GM19238 (cell line): ENCODE measurements at regions not wholly inside any gene's neighbourhood (a gene's known extent, or its start where the extent isn't known, plus 50 kb on each side); places are given as distances from the start of the nearest gene placed in this dataset.
"Not testable (repeated sequence)": the region's sequence is repeated elsewhere in the genome, so short reads cannot be mapped to it uniquely, and the experiment has no call there.

ENCODE experiments used
- DNase-seq: peaks from one replicate; pipeline ENCODE4 v3.0.0; 2011; ENCODE audit warnings: low spot score; ENCODE audit not compliant: insufficient read length

DNA sequence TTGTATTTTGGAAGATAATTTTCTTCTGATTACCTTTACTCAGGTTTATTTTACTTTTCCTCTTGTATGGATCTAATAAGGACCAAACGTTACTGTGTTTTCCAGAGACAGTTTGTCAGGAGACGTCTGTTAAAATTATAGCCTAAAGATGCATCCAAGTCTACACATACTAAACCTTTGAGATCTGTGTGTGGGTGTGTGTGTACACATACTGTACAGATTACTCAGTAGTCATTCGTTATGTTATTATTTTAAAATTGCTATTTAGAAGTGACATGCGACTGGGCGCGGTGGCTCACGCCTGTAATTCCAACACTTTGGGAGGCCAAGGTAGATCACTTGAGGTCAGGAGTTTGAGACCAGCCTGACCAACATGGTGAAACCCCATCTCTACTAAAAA is 51.6 kb upstream of the CNTLN start:
- DNase-seq: no peak

DNA sequence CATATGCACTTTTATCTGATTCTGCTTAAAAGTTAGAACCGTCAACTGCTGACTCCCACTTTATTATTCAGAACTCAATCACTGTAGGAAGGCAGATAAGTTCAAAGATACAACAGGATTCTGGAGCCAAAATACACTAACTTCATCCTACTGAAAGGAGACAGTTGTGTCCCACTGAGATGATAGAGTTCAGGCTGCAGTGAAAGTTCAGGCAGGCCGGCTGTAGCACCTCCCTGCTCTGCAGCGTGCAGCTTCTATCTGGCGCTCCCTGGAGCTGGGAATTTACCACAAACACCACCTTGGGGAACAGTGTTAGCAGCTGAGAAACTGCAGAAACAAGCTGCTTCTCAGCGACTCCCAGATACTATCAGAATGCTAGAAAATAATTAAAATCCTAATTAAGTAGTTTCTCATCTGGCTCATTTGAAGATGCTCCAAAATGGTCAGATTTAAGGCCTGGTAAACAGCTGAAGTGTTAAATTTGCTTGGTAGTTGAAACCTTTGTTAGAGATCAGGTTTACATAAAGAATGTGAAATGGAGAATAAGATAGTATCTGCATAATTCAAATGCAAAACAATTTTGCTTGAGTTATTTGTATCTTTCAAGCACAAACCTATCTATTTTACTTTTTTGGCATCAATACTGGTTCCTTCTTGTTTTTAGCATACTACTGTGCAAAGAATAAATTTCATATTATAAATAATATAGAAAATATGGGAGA is 52.3 kb upstream of the CNTLN start:
- no peak for DNase-seq

GRCh38 chr9:17081814-17082213 is 53.0 kb upstream of the CNTLN start:
- DNase-seq: no peak

GRCh38 chr9:17081351-17081750 is 53.5 kb upstream of the CNTLN start:
- DNase-seq: no peak

GRCh38 chr9:17075758-17076485 is 58.9 kb upstream of the CNTLN start:
- no peak for DNase-seq

DNA sequence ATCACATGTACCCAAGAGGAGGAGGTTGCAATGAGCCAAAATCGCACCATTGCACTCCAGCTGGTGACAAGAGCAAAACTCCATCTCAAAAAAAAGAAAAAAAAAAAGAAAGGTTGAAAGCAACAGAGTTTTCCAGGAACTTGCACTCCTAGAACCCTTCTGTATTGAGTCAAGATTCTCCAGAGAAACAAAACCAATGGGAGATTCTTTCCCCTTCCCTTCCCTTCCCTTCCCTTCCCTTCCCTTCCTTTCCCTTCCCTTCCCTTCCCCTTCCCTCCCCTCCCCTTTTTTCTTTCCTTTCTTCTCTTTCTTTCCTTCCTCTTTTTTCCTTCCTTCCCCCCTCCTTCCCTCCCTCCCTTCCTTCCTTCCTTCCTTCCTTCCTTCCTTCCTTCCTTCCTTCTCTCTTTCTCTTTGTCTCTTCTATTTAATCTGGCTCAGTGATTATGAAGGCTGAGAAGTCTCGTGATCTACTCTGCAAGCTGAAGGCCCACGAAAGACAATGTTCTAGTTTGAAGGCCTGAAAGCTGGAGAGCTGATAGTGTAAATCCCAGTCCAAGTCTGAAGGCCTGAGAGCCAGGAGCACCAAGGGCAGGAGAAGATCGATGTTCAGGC is 59.6 kb upstream of the CNTLN start:
- DNase-seq: no peak

GRCh38 chr9:17072563-17072962 is 62.3 kb upstream of the CNTLN start:
- not testable (repeated sequence) for DNase-seq

DNA sequence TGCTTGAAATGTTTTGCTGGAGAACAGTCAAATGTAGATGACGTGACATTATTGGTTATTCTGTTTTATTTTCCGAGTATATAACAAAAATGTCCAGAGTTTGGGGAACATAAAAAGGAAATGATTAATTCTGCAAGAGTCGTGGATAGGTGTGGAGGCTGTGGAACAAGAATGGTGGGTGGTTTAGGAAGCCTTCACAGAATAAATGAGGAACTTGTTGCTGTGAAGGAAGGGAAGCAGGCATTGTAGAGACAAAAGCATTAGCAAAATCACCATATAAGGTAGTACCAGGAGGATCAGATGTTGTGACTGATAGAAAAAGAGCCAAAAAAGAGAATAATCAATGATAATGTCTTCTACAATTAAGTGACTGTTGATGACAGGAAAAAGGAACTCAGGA is 66.2 kb upstream of the CNTLN start:
- DNase-seq: no peak

- no peak for DNase-seq
These were observed 69.8 kb upstream of the CNTLN start for GRCh38 chr9:17065062-17065461.

- DNase-seq: no peak
These were observed 70.3 kb upstream of the CNTLN start for GRCh38 chr9:17064558-17064957.

GRCh38 chr9:17063535-17064135 is 71.2 kb upstream of the CNTLN start:
- DNase-seq: peak; percentile 8

- no peak for DNase-seq
These were observed 72.3 kb upstream of the CNTLN start for GRCh38 chr9:17062497-17062896.

DNA sequence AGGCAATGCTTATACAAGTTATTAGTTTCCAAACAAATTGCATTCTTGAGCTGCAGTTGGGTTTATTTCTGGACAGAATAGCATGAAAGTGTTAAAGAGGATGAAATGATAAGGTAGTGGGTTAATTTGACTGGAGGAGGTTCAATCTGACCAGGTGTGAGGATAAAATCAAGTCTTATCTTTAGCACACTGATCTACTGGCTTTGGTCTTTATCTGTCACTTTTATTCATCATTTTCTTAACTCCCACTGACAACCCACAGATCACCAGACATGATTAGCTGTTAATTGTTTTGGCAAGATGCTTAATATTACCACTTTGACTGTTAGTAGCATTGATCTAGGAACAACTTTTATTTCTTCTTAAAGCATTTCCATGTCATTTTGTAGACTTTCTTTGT is 74.4 kb upstream of the CNTLN start:
- DNase-seq: no peak

- no peak for DNase-seq
These were observed 75.4 kb upstream of the CNTLN start for GRCh38 chr9:17059465-17059864.

GRCh38 chr9:17057729-17058128 is 77.1 kb upstream of the CNTLN start:
- DNase-seq: no peak

DNA sequence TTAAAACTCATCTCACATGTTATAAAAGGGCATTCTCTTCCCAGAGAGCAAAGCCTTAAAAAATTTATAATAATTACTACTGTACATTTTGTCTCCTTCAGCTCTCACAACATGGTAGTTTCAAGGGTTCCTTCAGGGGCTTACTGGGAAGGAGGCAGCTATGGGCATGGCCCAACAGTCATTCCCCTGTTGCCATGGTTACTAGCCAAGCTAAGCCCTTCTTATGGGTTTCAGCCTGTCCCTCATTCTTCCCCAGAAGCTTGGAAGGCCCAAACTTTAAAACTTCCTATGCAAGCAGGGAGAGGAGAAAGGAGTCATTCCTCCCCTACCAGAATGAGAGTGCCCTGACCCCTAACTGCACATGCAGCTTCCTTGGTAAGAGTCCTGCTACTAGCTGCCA is 82.2 kb upstream of the CNTLN start:
- DNase-seq: no peak

DNA sequence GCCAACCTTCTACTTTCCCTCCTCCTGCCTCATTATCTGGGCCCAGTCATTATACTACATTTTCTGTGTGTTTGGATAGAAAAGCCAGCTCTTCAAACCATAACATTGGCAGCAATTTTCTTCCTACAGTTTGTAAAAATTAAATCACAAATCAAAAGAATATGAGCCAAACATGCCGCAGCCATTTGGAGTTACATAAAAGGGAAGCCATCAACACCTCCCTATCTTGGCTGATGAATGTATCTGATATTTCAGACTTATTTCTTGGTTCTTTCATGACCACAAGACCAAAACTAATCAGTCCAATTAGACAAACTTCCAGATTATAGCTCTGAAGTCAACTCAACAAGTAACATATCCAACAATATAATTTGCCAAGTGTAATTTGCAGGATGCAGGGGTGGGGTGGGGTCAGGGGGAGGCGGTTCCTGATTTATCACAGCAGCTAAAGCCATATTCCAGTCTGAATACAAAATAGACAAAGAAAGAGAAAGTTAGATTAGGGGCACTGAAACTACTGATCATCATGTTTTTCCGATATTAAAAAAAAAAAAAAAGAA is 89.4 kb upstream of the CNTLN start:
- DNase-seq: no peak

- DNase-seq: no peak
These were observed 103.3 kb upstream of the CNTLN start for GRCh38 chr9:17031546-17031945.

- no peak for DNase-seq
These were observed 109.6 kb upstream of the CNTLN start for GRCh38 chr9:17025281-17025680.

- no peak for DNase-seq
These were observed 110.7 kb upstream of the CNTLN start for GRCh38 chr9:17024129-17024528.

- no peak for DNase-seq
These were observed 113.4 kb upstream of the CNTLN start for GRCh38 chr9:17021387-17021970.

DNA sequence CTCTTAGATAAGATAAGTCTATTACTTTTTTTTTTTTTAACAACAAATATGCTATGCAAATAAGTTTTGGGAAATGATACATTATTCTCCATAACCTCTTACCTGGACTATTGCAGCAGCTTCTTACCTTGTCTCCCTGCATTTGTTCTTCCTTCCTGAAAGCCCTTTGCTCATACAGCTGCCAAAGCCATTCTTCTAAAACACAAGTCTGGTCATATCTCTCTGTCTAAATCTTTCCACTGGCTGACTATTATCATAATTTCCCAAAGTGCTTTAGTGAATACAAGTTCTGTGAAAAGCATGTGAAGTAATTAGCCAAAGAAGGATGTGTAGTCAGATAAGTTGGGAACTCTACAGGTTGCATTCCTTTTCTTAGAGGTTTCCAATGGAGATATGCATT is 115.4 kb upstream of the CNTLN start:
- DNase-seq: no peak
